Naive B cell (primary cell): ENCODE measurements at regions not wholly inside any gene's neighbourhood (a gene's known extent, or its start where the extent isn't known, plus 50 kb on each side); places are given as distances from the start of the nearest gene placed in this dataset.

Experiments
- ATAC-seq, 2 donors: fragments of 150-1000 bp; cut with Tn5 transposase; 2 replicates each; pipeline ENCODE4 v1.10.0; 2021; ENCODE audit warnings: low read depth in 2 of 2, mild to moderate bottlenecking in 2 of 2, moderate library complexity in 2 of 2
- DNase-seq: peaks from one replicate; pipeline ENCODE4 v3.0.0; 2022
- H3K27ac Mint-ChIP-seq, 6 donors: one replicate each; pipeline ENCODE4 v1.8.0; 2020 to 2022; ENCODE audit warnings: mild to moderate bottlenecking in 6 of 6, mixed read lengths in 6 of 6, moderate library complexity in 5 of 6, inconsistent platforms in 2 of 6
- H3K27me3 Mint-ChIP-seq, 3 donors: one replicate each; pipeline ENCODE4 v1.8.0; 2021 to 2022; ENCODE audit warnings: mixed read lengths in 3 of 3, mild to moderate bottlenecking in 1 of 3
- H3K36me3 Mint-ChIP-seq, 2 donors: one replicate each; pipeline ENCODE4 v1.8.0; 2020 to 2022; ENCODE audit warnings: mixed read lengths in 2 of 2, inconsistent platforms in 1 of 2, mild to moderate bottlenecking in 1 of 2
- H3K4me1 Mint-ChIP-seq, 3 donors: one replicate each; pipeline ENCODE4 v1.8.0; 2020 to 2022; ENCODE audit warnings: mixed read lengths in 3 of 3, inconsistent platforms in 1 of 3, mild to moderate bottlenecking in 1 of 3, moderate library complexity in 1 of 3
- H3K4me3 Mint-ChIP-seq, 8 donors: one replicate each; pipeline ENCODE4 v1.8.0; 2020 to 2022; ENCODE audit warnings: mild to moderate bottlenecking in 8 of 8, mixed read lengths in 8 of 8, moderate library complexity in 8 of 8, inconsistent platforms in 2 of 8
- H3K9me3 Mint-ChIP-seq, 7 donors: one replicate each; pipeline ENCODE4 v1.8.0; 2020 to 2022; ENCODE audit warnings: mixed read lengths in 7 of 7, mild to moderate bottlenecking in 5 of 7, inconsistent platforms in 2 of 7, moderate library complexity in 1 of 7

DNA sequence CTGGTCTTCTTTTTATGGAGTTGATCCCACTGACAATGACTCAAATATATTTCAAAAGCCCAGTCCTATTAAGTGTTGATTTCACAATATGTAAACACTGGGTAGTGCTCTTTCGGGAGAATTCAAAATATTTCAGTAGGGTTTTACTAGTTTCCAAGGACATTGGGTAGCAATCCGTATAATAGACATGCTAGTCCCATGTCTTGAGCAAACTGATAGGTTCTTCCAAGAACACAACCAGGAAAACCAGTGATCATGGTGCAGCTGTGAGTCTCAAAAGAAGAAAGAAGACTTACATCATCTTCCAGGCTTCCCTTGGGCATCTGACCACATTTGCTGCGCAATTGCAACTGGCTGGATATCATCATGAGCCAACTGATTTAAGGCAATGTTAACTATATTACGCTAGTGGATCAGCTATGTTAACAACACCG is 59.3 kb upstream of the APBB1IP start:
- Mint-ChIP-seq H3K4me1 (peaks cover 0 to 5% (median 0%) of the 10 kb centered on the region in 3 donors), H3K27ac (no peak overlapping the region), H3K9me3 (peaks cover 0 to 5% (median 0%) of the 10 kb centered on the region in 7 donors), H3K27me3 (no peaks in the 10 kb centered on the region), H3K4me3 (no peak overlapping the region), H3K36me3 (no peaks in the 10 kb centered on the region)
- DNase-seq (no peak), ATAC-seq (no peak)

DNA sequence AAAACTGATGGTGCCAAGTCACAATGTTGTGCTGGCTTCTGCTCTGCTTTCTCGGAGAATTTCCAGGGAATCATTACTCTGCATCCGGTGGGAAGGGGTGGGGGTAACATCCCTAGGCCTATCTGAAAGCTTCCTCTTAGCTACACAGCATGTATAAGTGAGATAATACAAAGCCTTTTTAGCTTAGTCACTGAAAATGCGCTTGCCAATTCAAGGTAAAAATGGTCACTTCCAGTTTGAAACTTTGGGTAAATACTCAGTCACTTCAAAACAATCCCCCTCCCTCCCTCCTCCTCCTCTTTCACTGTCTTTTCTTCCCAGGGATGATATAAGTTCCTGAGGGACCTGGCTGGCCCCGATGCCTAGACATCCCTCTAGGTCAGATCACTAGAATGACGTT is 57.3 kb upstream of the APBB1IP start:
- H3K4me1 Mint-ChIP-seq, result no peaks in the 10 kb centered on the region
- no peak for DNase-seq
- H3K36me3 Mint-ChIP-seq, result no peaks in the 10 kb centered on the region
- H3K27me3 Mint-ChIP-seq, result no peaks in the 10 kb centered on the region
- H3K9me3 Mint-ChIP-seq, result peaks cover 0 to 5% (median 0%) of the 10 kb centered on the region in 7 donors
- no peak overlapping the region for H3K4me3 Mint-ChIP-seq
- ATAC-seq, result no peak
- no peak overlapping the region for H3K27ac Mint-ChIP-seq

DNA sequence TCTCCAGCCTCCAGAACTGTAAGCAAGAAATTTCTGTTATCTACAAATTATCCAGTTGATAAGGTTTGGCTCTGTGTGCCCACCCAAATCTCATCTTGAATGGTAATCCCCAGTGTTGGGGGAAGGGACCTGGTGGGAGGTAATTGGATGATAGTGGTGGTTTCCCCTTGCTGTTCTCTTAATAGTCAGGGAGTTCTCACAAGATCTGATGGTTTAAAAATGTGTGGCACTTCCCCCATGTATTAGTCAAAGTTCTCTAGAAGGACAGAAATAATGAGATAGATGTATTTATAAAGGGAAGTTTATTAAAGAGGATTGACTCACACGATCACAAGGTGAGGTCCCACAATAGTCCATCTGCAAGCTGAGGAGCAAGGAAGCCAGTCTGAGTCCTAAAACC is 56.2 kb upstream of the APBB1IP start:
- ATAC-seq (no peak), DNase-seq (no peak)
- Mint-ChIP-seq H3K4me1 (no peaks in the 10 kb centered on the region), H3K9me3 (peaks cover 0 to 5% (median 0%) of the 10 kb centered on the region in 7 donors), H3K36me3 (no peaks in the 10 kb centered on the region), H3K27me3 (no peaks in the 10 kb centered on the region), H3K27ac (no peak overlapping the region), H3K4me3 (no peak overlapping the region)

DNA sequence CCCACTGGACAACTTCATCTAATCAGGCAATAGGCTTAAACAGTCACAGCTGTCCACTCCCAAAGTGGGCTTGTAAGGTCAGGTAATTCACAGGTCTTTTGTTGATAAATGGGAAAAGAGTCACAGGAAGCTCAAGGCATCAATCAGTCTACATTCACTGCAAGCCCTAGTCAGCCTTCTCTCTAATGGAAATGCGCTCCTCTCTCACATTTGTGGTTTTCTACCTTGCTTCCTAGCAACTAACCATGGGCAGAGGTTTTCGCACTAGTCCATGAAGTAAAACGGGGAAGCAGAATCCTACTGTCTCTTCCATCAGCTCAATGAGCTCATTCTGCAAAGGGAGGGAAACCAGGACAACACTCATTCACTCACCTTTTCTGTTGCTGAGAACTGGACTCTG is 53.5 kb upstream of the APBB1IP start:
- peaks cover 0 to 2% (median 0%) of the 10 kb centered on the region in 3 donors for H3K27me3 Mint-ChIP-seq
- H3K9me3 Mint-ChIP-seq, result peaks cover 2 to 10% (median 4%) of the 10 kb centered on the region in 7 donors
- ATAC-seq (no peak), DNase-seq (no peak)
- H3K27ac Mint-ChIP-seq, result no peak overlapping the region
- H3K4me3 Mint-ChIP-seq, result peak overlapping the region in 1 of 8 donors; percentile 3
- no peaks in the 10 kb centered on the region for H3K4me1 Mint-ChIP-seq
- peaks cover 3 to 4% of the 10 kb centered on the region in 2 donors for H3K36me3 Mint-ChIP-seq

DNA sequence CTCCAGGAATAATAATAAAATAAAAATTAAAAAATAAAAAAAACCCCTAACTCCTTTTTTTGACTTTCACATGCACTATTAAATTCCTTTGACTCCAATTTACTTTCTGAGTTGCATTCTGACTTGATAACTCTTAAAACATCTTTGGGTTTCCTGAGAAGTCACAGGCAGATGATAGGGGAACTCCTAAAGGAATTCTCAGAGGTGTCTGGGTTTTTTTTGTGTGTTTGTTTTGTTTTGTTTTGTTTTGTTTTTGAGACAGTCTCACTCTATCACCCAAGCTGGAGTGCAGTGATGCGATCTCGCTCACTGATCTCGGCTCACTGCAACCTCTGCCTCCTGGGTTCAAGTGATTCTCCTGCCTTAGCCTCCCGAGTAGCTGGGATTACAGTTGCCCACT is 52.7 kb upstream of the APBB1IP start:
- DNase-seq (no peak), ATAC-seq (no peak)
- Mint-ChIP-seq H3K4me3 (no peak overlapping the region), H3K9me3 (peaks cover 3 to 12% (median 7%) of the 10 kb centered on the region in 7 donors), H3K27ac (no peak overlapping the region), H3K36me3 (peaks cover 4 to 7% of the 10 kb centered on the region in 2 donors), H3K27me3 (peaks cover 0 to 8% (median 5%) of the 10 kb centered on the region in 3 donors), H3K4me1 (no peaks in the 10 kb centered on the region)

DNA sequence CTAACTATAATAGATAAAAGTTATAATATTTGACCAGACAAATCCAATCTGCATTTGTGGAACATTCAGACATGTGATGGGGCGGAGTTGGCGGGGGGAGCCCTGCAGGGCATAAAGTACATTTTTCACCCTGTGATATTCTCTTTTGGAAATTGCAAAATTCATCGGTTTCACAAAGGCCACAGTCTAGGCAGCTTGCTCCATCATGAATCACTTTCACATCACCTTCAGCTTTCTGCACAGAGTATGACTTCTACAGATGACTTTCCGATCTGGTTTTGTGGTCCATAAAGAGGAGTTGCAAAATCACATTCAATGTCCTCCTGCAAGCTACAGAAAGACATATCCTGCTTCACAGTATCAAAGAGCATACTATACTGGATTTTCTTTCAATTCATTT is 51.4 kb upstream of the APBB1IP start:
- Mint-ChIP-seq H3K36me3 (peaks cover 4 to 7% of the 10 kb centered on the region in 2 donors), H3K4me3 (no peak overlapping the region), H3K4me1 (peaks cover 0 to 4% (median 0%) of the 10 kb centered on the region in 3 donors), H3K27me3 (peaks cover 0 to 12% (median 9%) of the 10 kb centered on the region in 3 donors), H3K27ac (no peak overlapping the region), H3K9me3 (peaks cover 3 to 12% (median 8%) of the 10 kb centered on the region in 7 donors)
- ATAC-seq (no peak), DNase-seq (no peak)
